Neural cell (in vitro differentiated cells): ENCODE measurements at regions not wholly inside any gene's neighbourhood (a gene's known extent, or its start where the extent isn't known, plus 50 kb on each side); places are given as distances from the start of the nearest gene placed in this dataset.

ENCODE experiments used
- H2AFZ ChIP-seq: fragments of 200-600, 300-800 bp; sonication (generic), shearing (Covaris generic); 2 replicates; pipeline ENCODE4 v1.6.0; 2014; ENCODE audit warnings: low read depth, mild to moderate bottlenecking, antibody characterized with exemption, low read length, moderate library complexity
- H3F3A ChIP-seq: fragments of 200-600 bp; shearing (Covaris generic); 2 replicates; pipeline ENCODE4 v1.6.1; 2016; ENCODE audit warnings: mild to moderate bottlenecking, moderate library complexity, mixed read lengths, antibody characterized with exemption, low read length; ENCODE audit not compliant: insufficient read depth, poor library complexity, severe bottlenecking
- H3K27ac ChIP-seq: fragments of 200-600, 300-800 bp; sonication (generic), shearing (Covaris generic); 2 replicates; pipeline ENCODE4 v1.5.1; 2014; ENCODE audit warnings: mild to moderate bottlenecking, low read length, moderate library complexity
- H3K27me3 ChIP-seq: fragments of 300-800, 200-600 bp; sonication (generic), shearing (Covaris generic); 2 replicates; pipeline ENCODE4 v1.6.0; 2014; ENCODE audit warnings: mild to moderate bottlenecking, low read depth, low read length, moderate library complexity; ENCODE audit not compliant: insufficient read depth
- H3K36me3 ChIP-seq: fragments of 300-800, 200-600 bp; sonication (generic), shearing (Covaris generic); 2 replicates; pipeline ENCODE4 v1.5.1; 2014; ENCODE audit warnings: mild to moderate bottlenecking, antibody characterized with exemption, low read length, moderate library complexity; ENCODE audit not compliant: insufficient read depth
- H3K4me2 ChIP-seq: fragments of 300-800, 200-600 bp; sonication (generic), shearing (Covaris generic); 2 replicates; pipeline ENCODE4 v1.6.0; 2014; ENCODE audit warnings: mild to moderate bottlenecking, low read length
- H3K4me3 ChIP-seq: fragments of 300-800, 200-600 bp; sonication (generic), shearing (Covaris generic); 2 replicates; pipeline ENCODE4 v1.5.1; 2014; ENCODE audit warnings: mild to moderate bottlenecking, low read length, moderate library complexity
- H3K79me2 ChIP-seq: fragments of 200-600 bp; shearing (Covaris generic); replicated peaks from 2 replicates; pipeline ENCODE4 v1.6.0; 2014; ENCODE audit warnings: mild to moderate bottlenecking, low read length, moderate library complexity; ENCODE audit not compliant: insufficient read depth
- H3K9ac ChIP-seq: fragments of 300-800, 200-600 bp; sonication (generic), shearing (Covaris generic); 2 replicates; pipeline ENCODE4 v1.6.1; 2016; ENCODE audit warnings: mild to moderate bottlenecking, low read length, mixed read lengths
- H3K9me2 ChIP-seq: fragments of 200-600 bp; shearing (Covaris generic); 2 replicates; pipeline ENCODE4 v1.6.1; 2016; ENCODE audit warnings: mild to moderate bottlenecking, low read length, mixed read lengths; ENCODE audit not compliant: insufficient read depth
- H3K9me3 ChIP-seq: fragments of 200-600, 300-800 bp; sonication (generic), shearing (Covaris generic); 2 replicates; pipeline ENCODE4 v1.6.1; 2016; ENCODE audit warnings: mild to moderate bottlenecking, mixed run types, low read length, moderate library complexity, mixed read lengths
- H4K20me1 ChIP-seq: fragments of 200-600 bp; shearing (Covaris generic); 2 replicates; pipeline ENCODE4 v1.6.1; 2016; ENCODE audit warnings: mild to moderate bottlenecking, mixed run types; ENCODE audit not compliant: insufficient read depth
- CTCF ChIP-seq: fragments of 450-650 bp; IDR thresholded peaks from 2 replicates; pipeline ENCODE4 v1.5.1; 2014; ENCODE audit warnings: antibody characterized with exemption, mild to moderate bottlenecking, moderate library complexity; ENCODE audit not compliant: poor library complexity, severe bottlenecking
- EP300 ChIP-seq: fragments of 450-650 bp; conservative IDR thresholded peaks from 2 replicates; pipeline ENCODE4 v1.6.1; 2014; ENCODE audit warnings: antibody characterized with exemption, mild to moderate bottlenecking, moderate library complexity; ENCODE audit not compliant: poor library complexity, severe bottlenecking
- EZH2 ChIP-seq: fragments of 200-600, 300-800 bp; shearing (Covaris generic), sonication (generic); IDR thresholded peaks from 2 replicates; pipeline ENCODE4 v1.6.1; 2014; ENCODE audit warnings: antibody characterized with exemption, low read length, borderline replicate concordance, mild to moderate bottlenecking; ENCODE audit not compliant: insufficient read depth, poor library complexity, severe bottlenecking
- MXI1 ChIP-seq: fragments of 450-650 bp; conservative IDR thresholded peaks from 2 replicates; pipeline ENCODE4 v1.6.1; 2014; ENCODE audit warnings: antibody characterized with exemption, mild to moderate bottlenecking; ENCODE audit not compliant: poor library complexity, severe bottlenecking
- POLR2AphosphoS5 ChIP-seq: IDR thresholded peaks from 2 replicates; pipeline ENCODE4 v1.6.1; 2012
- RAD21 ChIP-seq: fragments of 450-650 bp; conservative IDR thresholded peaks from 2 replicates; pipeline ENCODE4 v1.6.1; 2014; ENCODE audit warnings: antibody characterized with exemption, mild to moderate bottlenecking, moderate library complexity
- REST ChIP-seq: IDR thresholded peaks from 2 replicates; pipeline ENCODE4 v1.6.1; 2012; ENCODE audit warnings: borderline replicate concordance
- SMC3 ChIP-seq: fragments of 450-650 bp; conservative IDR thresholded peaks from 2 replicates; pipeline ENCODE4 v1.6.1; 2014; ENCODE audit warnings: antibody characterized with exemption, mild to moderate bottlenecking, moderate library complexity; ENCODE audit not compliant: poor library complexity
- TAF1 ChIP-seq: IDR thresholded peaks from 2 replicates; pipeline ENCODE4 v1.6.1; 2012; ENCODE audit warnings: low read depth

DNA sequence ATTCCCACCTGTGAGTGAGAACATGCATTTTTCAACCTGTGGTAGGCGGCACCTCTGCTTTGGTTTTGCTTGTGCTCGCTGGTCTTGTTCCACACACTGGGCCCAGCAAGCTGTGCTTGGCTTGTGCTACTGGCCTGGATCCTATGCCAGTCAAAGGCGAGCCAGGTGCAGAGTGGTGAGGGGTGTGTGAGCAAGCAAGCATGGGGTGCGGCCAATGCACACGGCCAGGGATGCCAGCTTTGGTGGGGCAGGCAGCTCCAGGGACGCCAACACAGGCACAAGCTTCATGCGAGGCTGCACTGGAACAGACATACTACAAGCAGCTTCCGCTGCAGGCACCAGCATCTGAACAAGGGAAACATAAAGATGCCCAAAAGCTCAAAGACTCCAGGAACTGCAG, 654.9 kb upstream of the EYS start (continued):
- TF ChIP-seq EZH2, result no peak
- TF ChIP-seq POLR2AphosphoS5, result no peak

- no peaks in the 10 kb centered on the region for H3K36me3 ChIP-seq
- peak overlapping the region; percentile 22 for H3K4me2 ChIP-seq
- H3F3A ChIP-seq, result no peaks in the 10 kb centered on the region
- H4K20me1 ChIP-seq, result no peaks in the 10 kb centered on the region
- no peaks in the 10 kb centered on the region for H3K79me2 ChIP-seq
- H3K9me3 ChIP-seq, result no peaks in the 10 kb centered on the region
- H3K4me3 ChIP-seq, result peak overlapping the region; percentile 0
- H3K9me2 ChIP-seq, result no peaks in the 10 kb centered on the region
- no peak overlapping the region for H2AFZ ChIP-seq
- no peak overlapping the region for H3K9ac ChIP-seq
- H3K27ac ChIP-seq, result peak overlapping the region; percentile 40
- H3K27me3 ChIP-seq, result no peaks in the 10 kb centered on the region
- TF ChIP-seq TAF1 (no peak), RAD21 (no peak), POLR2AphosphoS5 (no peak), EP300 (peak; percentile 64), SMC3 (no peak), CTCF (no peak), REST (peak; percentile 17), EZH2 (no peak), MXI1 (no peak)
Measured at GRCh38 chr6:66357781-66358180, 650.8 kb upstream of the EYS start.

DNA sequence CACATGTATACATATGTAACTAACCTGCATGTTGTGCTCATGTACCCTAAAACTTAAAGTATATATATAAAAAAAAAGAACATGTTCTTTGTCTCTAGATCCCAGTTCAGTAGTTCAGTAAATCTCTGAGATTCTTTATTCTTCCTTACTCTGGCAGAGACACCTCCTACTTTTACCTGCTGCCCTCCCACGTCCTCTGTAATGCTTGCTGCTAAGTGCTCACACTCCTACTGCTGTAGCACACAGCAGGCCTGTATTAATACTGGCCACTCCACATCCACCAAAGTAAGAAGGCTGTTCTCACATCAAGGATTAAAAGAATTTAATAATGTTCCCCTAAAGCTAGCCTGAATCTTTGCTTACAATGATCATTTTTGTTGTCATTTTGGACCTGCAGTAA, 648.4 kb upstream of the EYS start:
- Histone ChIP-seq H3K79me2 (no peaks in the 10 kb centered on the region), H3K27me3 (no peaks in the 10 kb centered on the region), H3K9me3 (no peaks in the 10 kb centered on the region), H4K20me1 (no peaks in the 10 kb centered on the region), H3K9me2 (no peaks in the 10 kb centered on the region), H3K36me3 (no peaks in the 10 kb centered on the region), H3K4me3 (no peak overlapping the region), H2AFZ (no peak overlapping the region), H3K27ac (no peak overlapping the region), H3K9ac (no peak overlapping the region), H3F3A (no peaks in the 10 kb centered on the region), H3K4me2 (no peak overlapping the region)
- TF ChIP-seq RAD21, result no peak
- no peak for TF ChIP-seq EZH2
- TF ChIP-seq REST, result no peak
- TF ChIP-seq POLR2AphosphoS5, result no peak
- no peak for TF ChIP-seq CTCF
- no peak for TF ChIP-seq MXI1
- no peak for TF ChIP-seq SMC3
- no peak for TF ChIP-seq TAF1
- no peak for TF ChIP-seq EP300
